ENCODE measurements at regions not wholly inside any gene's neighbourhood (a gene's known extent, or its start where the extent isn't known, plus 50 kb on each side); places are given as distances from the start of the nearest gene placed in this dataset.

GRCh38 chr7:135853008-135853407, 104.4 kb upstream of the FAM180A start:
- Histone ChIP-seq H3K4me2 (ENCODE audit: insufficient read depth in 1 of 2, low read depth in 2 of 2, low read length in 2 of 2) (no peak overlapping the region), H2BK20ac (ENCODE audit: low read length) (no peak overlapping the region), H4K20me1 (replicated peaks in 1 of 2; ENCODE audit: control insufficient read depth in 1 of 2, insufficient read depth in 2 of 2, low read length in 2 of 2) (no peaks in the 10 kb centered on the region), H3K56ac (replicated peaks; ENCODE audit: insufficient read length, low read depth, low read length) (no peak overlapping the region), H3K9ac (replicated peaks in 1 of 4; ENCODE audit: extremely low read depth in 1 of 4, low read depth in 3 of 4, low read length in 3 of 4) (no peak overlapping the region), H3K27me3 (replicated peaks in 1 of 4; ENCODE audit: control insufficient read depth in 3 of 4, extremely low read depth in 1 of 4, insufficient read depth in 3 of 4, low read length in 3 of 4) (no peaks in the 10 kb centered on the region), H3K18ac (ENCODE audit: extremely low read depth, low read length) (no peak overlapping the region), H2AK5ac (ENCODE audit: low read depth, low read length) (no peak overlapping the region), H3K4ac (replicated peaks; ENCODE audit: insufficient read length, low read depth, low read length) (no peak overlapping the region), H3K4me3 (ENCODE audit: extremely low read depth in 1 of 4, insufficient read depth in 2 of 4, low read depth in 3 of 4, low read length in 4 of 4) (no peak overlapping the region), H2BK15ac (ENCODE audit: low read length) (no peak overlapping the region), H3K36me3 (ENCODE audit: control insufficient read depth in 2 of 4, insufficient read depth in 4 of 4, low read length in 3 of 4) (no peaks in the 10 kb centered on the region), H3K4me1 (replicated peaks in 1 of 4; ENCODE audit: control insufficient read depth in 3 of 4, insufficient read depth in 4 of 4, low read length in 3 of 4) (peaks cover 0 to 5% (median 2%) of the 10 kb centered on the region in 4 experiments; a peak in 5 of 7 replicates), H2AFZ (ENCODE audit: low read length) (no peak overlapping the region; the same call in 1 of the 2 replicates), H4K91ac (replicated peaks; ENCODE audit: insufficient read length, low read length) (no peak overlapping the region), H3K23ac (ENCODE audit: insufficient read length) (no peak overlapping the region), H4K5ac (ENCODE audit: insufficient read length, low read depth, low read length) (no peak overlapping the region), H4K8ac (ENCODE audit: extremely low read depth, insufficient read depth, low read length) (no peak overlapping the region), H3K79me1 (ENCODE audit: low read depth, low read length) (no peaks in the 10 kb centered on the region), H2BK120ac (replicated peaks; ENCODE audit: low read depth, low read length) (no peak overlapping the region), H3K9me3 (ENCODE audit: insufficient read depth in 2 of 2, low read depth in 1 of 2, low read length in 1 of 2) (peaks cover 0 to 4% of the 10 kb centered on the region in 2 experiments; a peak in 1 of 4 replicates), H3K23me2 (ENCODE audit: low read depth, low read length) (no peaks in the 10 kb centered on the region), H3K27ac (ENCODE audit: low read depth, low read length) (no peak overlapping the region), H3K79me2 (ENCODE audit: control insufficient read depth in 1 of 2, insufficient read depth in 2 of 2, low read length in 2 of 2) (no peaks in the 10 kb centered on the region), H2BK12ac (ENCODE audit: low read depth, low read length) (no peak overlapping the region), H3K14ac (ENCODE audit: insufficient read length) (no peak overlapping the region), H2BK5ac (ENCODE audit: low read depth, low read length) (no peak overlapping the region)
- FAIRE-seq (no peak), DNase-seq (ENCODE audit: low read depth in 1 of 2, low spot score in 2 of 2) (no peak)
- CTCF ChIA-PET (ENCODE audit: partially characterized antibody) = no interaction called here
- WGBS, 2 experiments (ENCODE audit: extremely low coverage in 1 of 2, insufficient coverage in 1 of 2, insufficient read length in 1 of 2, insufficient replicate concordance in 2 of 2, low coverage in 1 of 2, low lambda C conversion rate in 2 of 2, missing lambda C conversion rate in 1 of 2) = 88% methylated on average over 3 of the region's 3 CpGs; no CpG with 5 or more reads in 1 of the 2 experiments
- POLR2A ChIA-PET (ENCODE audit: partially characterized antibody) = no interaction called here
- TF ChIP-seq CEBPB (IDR thresholded peaks at IDR 0.05; ENCODE audit: low read depth, low read length) = no peak
- TF ChIP-seq BACH1 (IDR thresholded peaks at IDR 0.05; ENCODE audit: low read length) = no peak
- TF ChIP-seq YY1 (IDR thresholded peaks at IDR 0.05; ENCODE audit: low read depth, low read length) = no peak

Measured in H1 (cell line).